ENCODE measurements at regions not wholly inside any gene's neighbourhood (a gene's known extent, or its start where the extent isn't known, plus 50 kb on each side); places are given as distances from the start of the nearest gene placed in this dataset.

DNA sequence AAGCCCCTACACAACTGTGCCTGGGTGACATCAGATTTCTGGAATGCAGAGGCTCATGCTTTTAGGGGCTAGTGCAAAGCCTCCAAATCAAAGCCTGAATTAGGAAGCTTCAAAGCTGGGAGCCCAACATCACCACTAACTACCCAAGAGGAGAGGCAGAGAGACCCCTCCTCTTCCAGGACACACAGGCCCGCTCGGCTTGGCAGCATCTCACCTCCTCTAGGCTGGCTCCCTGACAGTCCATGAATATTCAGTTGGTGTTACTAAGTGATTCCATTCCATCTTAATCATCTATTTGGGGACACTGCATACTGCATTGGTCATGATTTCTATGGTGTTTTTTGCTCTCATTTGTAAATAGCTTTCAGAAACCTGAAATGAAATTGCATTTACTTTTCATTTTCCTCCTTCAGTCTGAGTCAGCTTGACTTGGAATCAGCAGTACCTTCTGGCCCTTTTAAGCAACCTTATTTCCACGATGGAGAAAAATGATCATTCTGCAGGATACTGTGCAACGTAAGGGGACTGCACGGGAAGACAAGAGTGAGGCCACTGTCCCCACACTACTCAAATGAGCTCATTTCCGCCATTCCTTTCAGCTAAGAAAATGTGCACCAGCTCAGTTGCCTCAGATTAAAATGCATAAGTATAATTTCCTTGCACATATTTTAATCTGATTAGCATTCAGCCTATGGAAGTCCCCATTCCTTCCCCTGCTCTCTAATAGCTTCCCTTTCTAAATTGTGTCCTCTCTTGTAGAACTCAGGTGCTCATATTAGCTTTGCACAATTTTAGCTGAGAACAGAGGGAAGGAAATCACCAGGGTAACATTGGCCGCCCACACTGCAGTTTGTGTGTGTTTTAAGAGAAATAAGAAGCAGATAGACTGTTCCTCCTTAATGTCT lies 219.9 kb downstream of the RFC3 start:
- DNase-seq (ENCODE audit: low read depth in 2 of 3, low spot score in 2 of 3) = no peak

DNA sequence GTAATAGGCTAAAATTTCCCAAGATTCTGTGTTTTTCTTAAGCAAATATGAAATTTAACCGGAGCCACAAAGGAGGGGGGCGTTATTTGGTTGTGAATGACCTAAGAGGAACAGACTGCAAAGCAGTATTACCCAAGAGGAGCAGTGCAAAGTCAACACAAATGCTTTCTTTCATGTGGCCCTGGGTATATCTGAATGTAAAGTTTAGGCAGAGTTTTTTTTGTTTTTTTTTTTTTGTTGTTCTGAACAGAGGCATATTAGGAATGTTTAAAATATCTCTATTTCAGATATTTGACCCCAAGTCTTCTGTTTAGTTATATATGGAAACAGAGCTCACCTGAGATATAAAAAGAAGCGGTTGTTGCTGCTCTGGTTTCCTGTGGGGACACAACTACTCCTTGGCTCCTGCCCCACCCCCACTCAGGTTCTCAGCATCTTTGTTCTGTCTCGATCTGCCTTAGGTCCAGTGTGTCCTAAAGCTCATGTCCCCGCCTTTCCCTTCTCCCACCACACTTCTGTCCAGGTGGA lies 220.7 kb downstream of the RFC3 start:
- no peak for DNase-seq (ENCODE audit: low read depth in 2 of 3, low spot score in 2 of 3)

DNA sequence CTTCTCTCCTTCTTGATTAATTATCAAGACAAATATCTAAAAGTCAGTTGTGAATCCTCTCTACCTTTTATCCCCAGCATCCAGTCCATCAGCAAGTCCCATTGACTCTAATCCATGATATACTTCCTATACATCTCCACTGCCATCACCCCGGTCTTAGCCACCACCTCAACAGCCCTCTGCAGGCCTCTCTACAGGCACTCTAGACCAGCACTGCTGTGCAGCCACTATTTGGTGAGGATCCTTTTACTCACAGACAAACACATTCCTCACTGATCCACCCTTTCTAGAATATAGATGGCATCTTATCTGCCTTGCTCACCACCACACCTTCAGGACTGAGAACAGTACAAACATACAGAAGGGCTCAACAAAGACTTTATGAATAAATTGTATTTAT lies 221.7 kb downstream of the RFC3 start:
- DNase-seq (ENCODE audit: low read depth in 2 of 3, low spot score in 2 of 3) = no peak

DNA sequence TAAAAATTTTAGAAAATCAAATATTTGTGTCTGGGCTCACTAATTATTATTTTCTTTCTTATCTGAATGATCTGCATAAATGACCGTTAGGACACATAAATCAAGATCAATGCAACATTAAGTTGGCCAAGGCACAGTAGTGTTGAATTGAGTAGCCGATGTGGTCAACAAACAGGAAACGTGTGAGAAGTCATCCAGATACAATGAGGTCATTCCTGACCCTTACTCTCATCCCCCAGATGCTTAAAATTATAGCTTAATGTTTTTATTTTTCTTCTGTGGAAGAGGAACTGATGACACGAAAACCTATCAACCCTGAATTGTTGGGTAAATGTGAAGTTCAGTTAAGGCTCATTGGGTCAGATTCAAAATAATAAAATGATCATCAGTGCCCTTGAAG lies 222.9 kb downstream of the RFC3 start:
- DNase-seq (ENCODE audit: low read depth in 2 of 3, low spot score in 2 of 3) = no peak

DNA sequence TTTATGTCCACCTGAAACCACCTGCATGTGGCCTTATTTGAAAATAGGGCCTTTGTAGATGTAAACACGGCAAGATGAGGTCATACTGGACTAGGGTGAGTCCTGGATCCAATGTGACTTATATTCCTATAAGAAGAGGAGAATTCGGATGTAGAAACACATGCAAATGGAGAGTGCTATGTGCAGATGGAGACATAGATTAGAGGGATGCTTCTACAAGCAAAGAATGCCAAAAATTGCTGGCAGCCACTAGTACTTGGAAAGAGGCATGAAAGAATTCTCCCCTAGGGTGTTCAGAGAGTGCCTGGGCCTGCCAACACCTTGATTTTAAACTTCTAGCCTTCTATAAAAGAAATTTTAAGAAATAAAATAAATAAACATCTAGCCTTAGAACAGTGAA lies 226.1 kb downstream of the RFC3 start:
- DNase-seq (ENCODE audit: low read depth in 2 of 3, low spot score in 2 of 3) = no peak

DNA sequence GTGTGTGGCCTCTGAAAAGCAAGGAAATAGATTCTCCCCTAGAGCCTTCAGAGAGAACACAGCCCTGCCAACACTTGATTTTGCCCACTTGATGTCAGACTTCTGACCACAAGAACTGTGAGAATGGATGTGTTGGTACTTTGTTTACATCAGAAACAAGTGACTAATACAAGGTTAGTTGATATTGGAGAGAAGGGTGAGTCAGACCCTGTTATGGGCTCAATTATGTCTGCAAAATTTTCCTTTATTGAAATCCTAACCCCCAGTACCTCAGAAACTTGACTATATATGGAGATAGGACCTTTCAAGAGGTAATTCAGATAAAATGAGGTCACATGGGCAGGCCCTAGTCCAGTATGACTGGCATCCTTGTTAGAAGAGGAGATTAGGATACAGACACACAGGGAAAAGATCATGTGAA lies 226.7 kb downstream of the RFC3 start:
- no peak for DNase-seq (ENCODE audit: low read depth in 2 of 3, low spot score in 2 of 3)

DNA sequence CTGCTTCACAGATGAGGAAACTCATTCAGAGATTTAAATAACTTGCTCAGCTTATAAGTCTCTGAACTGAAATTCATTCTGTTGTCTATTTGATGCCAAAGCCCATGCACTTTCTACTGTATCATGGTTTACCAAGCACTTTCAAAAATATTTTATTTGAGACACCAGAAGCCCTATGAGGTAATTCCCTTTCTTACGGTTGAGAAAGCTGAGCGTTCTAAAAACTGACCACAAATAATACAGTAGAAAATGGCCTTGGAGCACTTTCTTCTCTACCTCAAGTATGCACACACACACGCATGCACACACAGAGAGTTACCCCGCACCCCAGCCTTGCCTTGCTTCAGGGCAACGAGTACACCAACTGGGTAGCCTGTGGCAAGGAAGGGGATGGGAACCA lies 228.5 kb downstream of the RFC3 start:
- no peak for DNase-seq (ENCODE audit: low read depth in 2 of 3, low spot score in 2 of 3)

DNA sequence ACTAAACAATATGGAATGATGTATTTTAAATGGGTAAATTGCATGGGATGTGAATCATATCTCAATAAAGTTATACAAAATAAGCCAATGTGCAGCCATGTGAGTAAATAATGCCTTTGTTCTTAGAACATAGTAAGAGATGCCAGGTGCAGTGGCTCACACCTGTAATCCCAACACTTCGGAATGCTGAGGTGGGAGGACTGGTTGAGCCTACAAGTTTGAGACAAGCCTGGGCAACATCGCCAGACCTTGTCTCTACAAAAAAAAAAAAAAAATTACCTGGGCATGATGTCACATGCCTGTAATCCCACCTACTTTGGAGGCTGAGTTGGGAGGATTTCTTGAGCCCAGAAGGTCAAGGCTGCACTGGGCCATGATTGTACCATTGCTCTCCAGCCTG lies 230.7 kb downstream of the RFC3 start:
- no peak for DNase-seq (ENCODE audit: low read depth in 2 of 3, low spot score in 2 of 3)

DNA sequence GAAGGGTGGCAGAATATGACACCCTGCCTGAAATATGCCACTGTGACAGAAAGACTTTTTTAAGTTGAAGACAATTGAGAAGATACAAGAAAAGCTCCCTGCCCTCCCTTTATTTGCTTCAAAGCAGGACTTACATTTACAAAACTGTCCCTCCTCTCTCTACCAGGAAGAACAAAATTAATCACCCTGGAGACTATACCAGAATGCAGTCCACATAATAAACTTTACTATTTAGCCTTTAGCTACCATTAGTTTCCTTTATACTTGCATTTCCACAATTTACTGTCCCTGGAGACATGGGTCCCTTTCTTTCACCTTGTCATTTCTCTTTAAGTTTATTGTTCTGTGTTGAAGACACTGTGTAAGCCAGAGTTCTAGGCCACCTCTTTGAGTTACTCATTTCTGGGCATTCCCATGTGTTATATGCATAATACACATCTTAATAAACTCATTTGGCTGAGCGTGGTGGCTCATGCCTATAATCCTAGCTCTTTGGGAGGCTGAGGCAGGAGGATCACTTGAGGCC lies 238.8 kb downstream of the RFC3 start:
- no peak for DNase-seq (ENCODE audit: low read depth in 2 of 3, low spot score in 2 of 3)

DNA sequence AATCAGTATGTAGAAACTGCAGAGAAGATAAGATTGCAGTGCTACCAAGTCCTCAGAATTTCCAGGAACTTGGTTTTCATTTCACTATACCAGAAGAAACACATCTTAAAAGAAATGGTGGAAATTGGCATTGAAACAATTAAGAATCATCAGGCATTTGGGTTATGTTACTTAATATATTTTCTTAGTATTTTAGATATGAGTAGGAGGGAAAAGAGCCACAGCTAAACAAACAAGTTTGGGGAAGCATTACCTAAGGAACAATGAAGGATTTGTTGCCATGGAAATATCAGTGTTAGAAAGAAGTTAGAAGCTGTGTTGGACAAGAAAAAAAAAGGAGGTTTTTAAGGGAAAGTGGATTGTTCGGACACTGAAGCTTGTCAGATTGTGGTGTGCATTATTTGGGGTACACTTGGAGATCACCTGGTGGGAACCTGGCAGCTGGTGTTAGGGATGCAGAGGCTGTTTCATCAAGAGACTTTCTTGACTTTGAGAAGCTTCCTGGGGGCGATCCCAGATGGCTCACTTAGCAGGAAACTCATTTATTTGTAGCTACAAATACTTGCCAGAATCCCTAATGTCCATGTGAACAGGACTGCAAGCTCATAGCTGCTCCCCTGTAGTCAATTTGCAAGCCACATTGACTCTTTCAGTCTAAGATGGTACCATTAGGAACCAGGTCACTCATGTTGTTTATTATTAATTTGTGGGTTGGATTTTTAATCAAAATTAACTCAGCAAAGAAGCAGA lies 246.7 kb downstream of the RFC3 start:
- no peak for DNase-seq (ENCODE audit: low read depth in 2 of 3, low spot score in 2 of 3)

DNA sequence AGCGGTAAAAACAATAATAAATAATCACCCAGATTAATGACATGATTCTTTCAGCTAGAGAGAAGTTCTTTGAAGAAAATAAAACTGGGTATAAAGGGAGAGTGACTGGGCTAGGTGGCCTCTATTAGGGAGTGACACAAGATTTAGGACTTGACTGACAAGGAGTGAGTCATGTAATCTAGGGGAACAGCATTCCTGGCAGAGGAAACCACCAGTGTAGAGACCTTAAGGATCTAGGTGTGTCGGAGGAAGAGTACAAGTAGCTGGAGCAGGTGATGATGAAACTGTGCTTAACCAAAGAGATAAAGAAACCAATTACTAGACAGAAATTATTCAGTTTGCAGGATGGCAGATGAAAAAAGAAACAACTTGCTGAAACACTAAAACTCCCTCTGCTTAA lies 248.0 kb downstream of the RFC3 start:
- no peak for DNase-seq (ENCODE audit: low read depth in 2 of 3, low spot score in 2 of 3)

DNA sequence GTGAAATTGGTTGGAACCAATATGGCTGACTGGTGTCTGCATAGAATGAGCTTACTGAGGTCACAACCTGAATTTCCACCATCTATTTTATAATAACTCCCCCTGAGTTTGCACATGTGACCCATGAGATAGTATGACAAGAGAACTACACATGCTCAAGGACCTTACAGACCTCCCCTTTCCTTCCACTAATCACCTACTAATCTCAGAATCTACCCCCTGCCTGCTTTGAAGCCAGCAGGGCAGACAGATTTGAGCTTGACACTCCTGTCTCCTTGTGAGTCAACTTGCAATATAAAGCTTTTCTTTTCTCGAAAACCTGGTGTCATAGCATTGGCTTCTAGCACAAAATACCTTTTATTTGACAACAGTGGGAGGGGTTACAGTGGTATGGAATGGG lies 248.4 kb downstream of the RFC3 start:
- no peak for DNase-seq (ENCODE audit: low read depth in 2 of 3, low spot score in 2 of 3)

DNA sequence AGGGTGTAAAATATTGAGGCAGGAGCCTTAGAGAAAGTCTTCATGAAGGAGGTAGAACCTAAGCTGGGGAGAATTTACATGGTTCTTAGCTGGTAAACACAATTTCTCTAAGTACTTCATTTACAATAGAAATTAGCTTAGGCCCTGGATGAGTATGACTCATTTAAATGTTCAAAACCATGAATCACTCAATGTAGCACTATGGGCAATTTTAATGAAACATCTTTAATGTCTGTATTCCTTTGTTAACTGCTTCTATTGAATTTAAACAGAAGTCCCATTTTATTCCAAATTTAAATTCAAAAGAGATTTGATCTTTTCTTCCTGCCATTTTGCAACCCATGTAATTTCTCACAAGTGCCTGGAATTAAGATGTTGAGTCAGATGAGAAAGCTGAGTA lies 252.1 kb downstream of the RFC3 start:
- no peak for DNase-seq (ENCODE audit: low read depth in 2 of 3, low spot score in 2 of 3)

DNA sequence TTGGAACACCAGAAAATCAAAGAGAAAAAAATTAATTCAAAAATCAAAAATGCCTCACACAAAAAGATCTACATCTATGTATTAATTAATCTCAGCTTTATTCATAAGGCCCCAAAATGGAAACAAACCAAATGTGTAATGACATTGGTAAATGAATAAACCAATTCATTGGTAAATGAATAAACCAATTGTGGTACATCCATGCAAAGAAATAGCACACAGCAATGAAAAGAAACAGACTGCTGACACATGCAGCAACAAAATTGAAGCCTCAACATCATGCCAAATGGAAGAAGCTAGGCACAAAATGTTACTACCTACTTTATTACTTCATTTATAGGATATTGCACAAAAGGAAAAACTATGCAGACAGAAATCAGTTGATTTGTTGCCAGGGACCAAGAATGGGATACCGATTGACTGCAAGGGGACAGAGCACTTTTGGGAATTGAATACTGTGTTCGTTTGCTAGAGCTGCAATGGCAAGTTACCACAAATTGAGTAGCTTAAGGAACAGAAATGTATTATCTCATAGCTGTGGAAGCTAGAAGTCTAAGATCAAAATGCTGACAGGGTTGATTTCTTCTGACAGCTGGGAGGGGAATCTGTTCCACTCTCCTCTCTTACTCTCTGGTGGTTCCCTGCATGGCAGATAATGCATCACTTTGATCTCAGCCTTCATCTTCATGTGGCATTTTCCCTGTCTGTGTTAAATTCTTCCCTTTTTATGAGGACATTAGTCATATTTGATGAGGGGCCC lies 252.8 kb downstream of the RFC3 start:
- DNase-seq (ENCODE audit: low read depth in 2 of 3, low spot score in 2 of 3) = no peak

DNA sequence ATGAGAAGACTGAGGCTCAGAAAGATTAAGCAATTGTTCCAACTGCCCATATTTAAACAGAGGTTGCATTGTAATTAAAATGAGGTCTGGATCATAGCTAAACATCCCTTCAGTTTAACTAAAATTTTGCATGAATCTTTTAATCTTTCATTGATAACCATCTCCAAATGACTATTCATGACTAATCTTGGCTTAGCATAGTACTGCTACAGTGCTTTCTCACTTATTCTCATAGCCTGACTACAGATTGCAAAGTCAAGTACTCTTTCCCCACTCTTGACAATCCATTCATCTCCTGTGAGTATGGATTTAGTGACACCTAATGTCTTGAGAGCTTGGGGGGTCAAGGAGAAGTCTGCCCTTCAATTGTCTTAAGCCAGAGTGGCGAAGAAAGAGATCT lies 258.4 kb downstream of the RFC3 start:
- DNase-seq (ENCODE audit: low read depth in 2 of 3, low spot score in 2 of 3) = no peak

DNA sequence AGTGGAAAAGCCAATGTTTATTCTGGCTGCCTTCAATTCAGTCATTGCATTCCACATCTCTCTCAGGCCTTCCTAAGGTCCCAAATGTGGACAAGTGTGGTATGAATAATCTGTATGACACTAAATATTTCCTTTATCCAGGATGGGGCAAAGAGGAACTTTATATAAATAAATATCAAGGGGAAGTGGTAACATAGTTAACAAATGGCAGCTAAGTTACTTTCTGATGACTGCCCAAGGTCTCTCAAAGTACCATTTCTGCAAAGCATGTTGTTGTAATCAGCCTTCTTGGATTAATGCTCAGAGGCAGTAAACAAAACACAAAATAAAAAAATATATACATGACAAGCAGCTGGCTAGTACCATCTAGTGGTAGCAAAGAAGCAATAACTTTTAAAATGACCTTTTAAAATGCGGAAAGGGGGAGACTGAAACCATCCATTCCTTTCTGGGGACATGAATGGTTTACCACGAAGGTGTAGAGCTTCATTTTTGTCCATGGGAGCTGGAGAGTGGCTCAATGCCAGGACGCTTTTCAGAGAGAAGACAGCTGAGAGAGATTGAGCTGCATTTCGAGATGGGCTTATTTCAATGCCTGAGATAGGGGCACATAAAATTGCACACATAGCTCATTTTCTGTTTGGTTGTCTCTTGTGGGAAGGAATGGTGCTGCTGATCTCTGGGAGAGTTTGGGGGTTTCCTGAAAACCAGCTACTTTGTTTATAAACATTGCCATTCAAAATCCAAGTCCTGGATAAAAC lies 259.2 kb downstream of the RFC3 start:
- DNase-seq (ENCODE audit: low read depth in 2 of 3, low spot score in 2 of 3) = no peak

DNA sequence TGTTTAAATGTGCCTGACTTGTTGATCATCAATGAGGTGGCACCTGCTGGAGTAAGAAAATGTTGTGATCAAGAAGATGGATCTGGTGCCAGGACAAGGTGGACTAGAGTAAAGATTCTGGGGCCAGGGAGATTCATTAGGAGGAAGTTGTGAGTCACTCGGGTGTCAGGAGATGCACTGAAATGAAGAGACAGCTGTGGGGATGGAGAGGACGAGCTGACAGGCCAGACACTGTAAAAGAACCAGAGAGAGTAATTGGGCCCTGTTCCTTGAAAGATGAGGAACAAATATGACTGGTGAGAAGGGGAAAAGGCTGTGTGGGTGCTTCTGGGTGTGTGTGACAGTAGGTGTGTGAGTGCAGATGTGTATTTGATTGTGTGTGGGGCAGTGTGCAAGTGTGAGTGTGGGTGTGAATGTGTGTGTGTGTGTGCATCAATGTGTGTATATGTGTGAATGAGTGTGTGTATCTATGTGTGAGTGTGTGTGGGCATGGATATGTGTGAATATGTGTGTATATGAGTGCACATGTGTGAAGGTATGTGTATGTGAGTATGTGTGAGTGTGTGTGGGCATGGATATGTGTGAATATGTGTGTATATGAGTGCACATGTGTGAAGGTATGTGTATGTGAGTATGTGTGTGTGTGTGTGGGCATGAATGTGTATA lies 260.5 kb downstream of the RFC3 start:
- no peak for DNase-seq (ENCODE audit: low read depth in 2 of 3, low spot score in 2 of 3)

DNA sequence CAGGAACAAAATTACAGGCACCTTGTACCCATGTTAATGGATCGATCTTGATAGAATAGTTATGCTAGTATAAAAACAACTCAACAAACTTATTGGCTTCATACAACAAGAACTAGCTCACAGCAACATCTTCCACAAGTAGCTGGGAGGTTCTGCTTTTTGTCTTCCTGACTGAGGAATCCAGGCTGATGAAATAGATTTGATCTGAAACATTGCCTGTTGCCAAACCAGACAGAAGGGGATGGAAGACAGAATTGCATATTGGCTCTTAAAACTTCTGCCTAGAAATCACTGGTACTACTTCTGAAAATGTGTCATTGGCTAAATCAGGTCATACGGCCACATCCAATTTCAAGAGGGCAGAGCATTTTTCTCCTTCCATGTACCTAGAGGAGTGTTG lies 267.3 kb downstream of the RFC3 start:
- no peak for DNase-seq (ENCODE audit: low read depth in 2 of 3, low spot score in 2 of 3)

DNA sequence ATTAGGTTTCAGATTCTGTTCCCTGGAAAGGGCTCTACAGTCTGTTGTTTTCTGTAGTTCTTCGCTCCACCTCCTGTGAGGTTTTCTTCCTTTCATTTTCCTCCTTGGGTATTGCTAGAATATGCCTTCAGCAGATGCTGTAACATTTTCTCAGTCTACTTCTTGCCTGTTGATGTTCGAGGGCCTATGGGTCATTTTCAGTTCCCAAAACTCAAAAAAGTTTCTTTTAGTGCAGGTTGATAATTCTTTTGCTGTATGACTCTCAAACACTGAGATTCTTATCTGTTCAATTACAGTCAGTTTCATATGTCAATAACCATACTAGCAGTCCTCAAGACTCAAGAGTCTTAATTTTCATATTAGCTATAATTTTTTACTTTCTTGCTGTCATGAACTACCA lies 268.3 kb downstream of the RFC3 start:
- no peak for DNase-seq (ENCODE audit: low read depth in 2 of 3, low spot score in 2 of 3)

DNA sequence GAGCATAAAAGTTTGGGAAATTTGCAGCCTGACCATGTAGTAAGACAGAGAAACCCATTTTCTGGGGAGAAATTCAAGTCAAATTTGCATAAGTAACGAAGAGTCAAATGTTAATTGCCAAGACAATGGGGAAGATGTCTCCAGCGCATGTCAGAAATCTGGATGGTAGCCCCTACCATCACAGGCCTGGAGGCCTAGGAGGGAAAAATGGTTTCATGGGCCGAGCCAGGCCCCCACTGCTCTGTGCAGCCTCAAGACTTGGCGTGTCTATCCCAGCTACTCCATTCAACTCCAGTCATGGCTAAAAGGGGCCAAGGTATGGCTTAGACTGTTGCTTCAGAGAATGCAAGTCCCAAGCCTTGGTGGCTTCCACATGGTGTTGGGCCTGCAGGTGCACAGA lies 269.8 kb downstream of the RFC3 start:
- DNase-seq (ENCODE audit: low read depth in 2 of 3, low spot score in 2 of 3) = no peak

Data from activated CD8-positive, alpha-beta memory T cell treated with anti-CD3 and anti-CD28 coated beads for 48 hours (primary cell).